Activated CD8-positive, alpha-beta memory T cell treated with anti-CD3 and anti-CD28 coated beads for 4 hours (primary cell): ENCODE measurements at regions not wholly inside any gene's neighbourhood (a gene's known extent, or its start where the extent isn't known, plus 50 kb on each side); places are given as distances from the start of the nearest gene placed in this dataset.

ENCODE experiments used
- DNase-seq, 2 donors: peaks; one replicate each; pipeline ENCODE4 v3.0.0-alpha.2; 2020; ENCODE audit warnings: low read depth in 2 of 2

DNA sequence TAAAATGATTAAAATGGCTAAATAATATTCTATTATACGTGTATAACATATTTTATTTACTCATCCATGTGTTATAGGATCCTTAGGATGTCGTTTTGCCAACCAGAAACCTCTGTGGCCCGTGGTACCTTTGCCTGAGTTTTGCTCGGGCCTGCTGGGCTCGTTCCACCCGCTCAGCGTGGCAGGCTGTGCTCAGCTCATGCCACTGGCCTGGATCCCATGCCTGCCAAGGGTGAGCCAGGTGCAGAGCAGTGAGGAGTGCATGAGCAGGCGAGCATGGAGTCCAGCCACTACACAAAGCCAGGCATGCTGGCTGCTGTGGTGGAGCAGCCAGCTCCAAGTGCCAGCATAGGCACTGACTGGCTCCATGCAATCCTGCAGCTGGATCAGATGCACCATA is 417.2 kb downstream of the TTLL7 start:
- no peak for DNase-seq

DNA sequence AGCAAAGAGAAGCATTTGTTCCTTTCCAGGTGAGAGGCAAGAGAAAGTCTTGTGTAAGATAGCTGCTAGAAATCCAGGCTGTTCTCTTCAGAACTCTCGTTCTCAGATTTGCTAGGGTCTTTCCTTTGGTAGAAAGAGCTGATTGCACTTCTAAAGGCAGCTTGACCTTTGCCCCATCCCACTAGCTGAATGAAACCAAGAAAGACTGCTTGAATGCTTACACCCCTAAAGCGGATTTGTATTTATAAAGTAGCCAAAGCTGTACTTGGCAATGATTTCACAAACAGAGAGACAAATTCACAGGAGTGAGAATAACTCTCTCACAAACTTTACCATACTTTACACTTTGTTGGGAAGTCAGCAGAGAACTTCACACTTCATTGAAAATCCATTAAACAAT is 424.1 kb downstream of the TTLL7 start:
- no peak for DNase-seq

DNA sequence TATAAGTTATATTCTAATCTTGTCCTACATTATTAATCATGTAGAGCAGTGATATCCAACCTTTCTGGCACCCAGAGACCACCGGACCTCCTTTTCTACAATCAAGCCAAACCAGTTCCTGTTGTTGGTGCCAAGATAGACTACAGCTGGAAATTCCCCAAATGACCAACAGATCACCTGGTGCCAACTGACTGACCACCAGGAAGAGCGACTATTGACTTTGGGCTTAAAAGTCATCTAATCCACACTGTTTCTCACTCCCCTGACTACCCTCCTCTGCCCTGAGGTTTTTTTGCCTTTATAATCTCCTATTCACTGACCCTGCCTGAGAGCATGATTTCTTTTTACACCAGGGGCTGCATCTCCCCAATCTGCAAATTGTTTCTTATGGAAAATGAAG is 425.2 kb downstream of the TTLL7 start:
- no peak for DNase-seq

DNA sequence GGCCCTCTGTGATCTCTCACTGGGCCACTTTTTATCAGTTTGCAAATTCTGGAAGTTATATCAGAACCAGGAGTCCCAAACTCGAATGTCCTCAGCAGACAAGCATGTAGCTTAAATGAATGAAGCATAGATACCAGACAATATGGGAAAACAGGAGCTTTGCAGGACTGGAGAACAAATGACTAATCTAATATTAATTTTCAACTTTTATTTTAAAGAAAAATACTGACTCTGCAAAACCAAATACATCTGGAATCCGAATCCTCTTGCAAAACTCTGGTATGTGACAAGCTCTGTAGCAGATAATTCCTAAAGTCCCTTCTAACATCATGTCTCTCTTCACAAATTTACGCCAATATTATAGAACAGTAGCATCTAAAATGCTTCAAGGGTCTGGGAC is 427.4 kb downstream of the TTLL7 start:
- DNase-seq: no peak

DNA sequence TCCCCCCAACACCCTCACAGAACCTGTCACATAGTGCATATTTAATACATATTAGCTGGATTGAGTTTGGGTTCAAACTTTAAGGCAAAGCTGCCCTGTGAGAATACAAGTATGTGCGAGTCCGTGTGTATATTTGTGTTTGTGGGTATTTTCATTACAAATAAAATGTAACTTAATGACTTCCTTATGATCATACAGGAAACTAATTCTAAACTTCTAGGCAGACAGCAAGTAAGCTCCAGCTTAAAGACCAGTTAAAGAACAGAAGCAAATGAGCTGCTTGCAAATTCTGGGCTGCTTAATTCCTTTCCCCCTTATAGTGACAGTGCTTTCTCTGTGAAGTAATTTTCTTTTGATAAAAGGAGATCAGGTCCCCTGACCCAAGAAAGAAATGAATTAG is 437.6 kb downstream of the TTLL7 start:
- DNase-seq: no peak

DNA sequence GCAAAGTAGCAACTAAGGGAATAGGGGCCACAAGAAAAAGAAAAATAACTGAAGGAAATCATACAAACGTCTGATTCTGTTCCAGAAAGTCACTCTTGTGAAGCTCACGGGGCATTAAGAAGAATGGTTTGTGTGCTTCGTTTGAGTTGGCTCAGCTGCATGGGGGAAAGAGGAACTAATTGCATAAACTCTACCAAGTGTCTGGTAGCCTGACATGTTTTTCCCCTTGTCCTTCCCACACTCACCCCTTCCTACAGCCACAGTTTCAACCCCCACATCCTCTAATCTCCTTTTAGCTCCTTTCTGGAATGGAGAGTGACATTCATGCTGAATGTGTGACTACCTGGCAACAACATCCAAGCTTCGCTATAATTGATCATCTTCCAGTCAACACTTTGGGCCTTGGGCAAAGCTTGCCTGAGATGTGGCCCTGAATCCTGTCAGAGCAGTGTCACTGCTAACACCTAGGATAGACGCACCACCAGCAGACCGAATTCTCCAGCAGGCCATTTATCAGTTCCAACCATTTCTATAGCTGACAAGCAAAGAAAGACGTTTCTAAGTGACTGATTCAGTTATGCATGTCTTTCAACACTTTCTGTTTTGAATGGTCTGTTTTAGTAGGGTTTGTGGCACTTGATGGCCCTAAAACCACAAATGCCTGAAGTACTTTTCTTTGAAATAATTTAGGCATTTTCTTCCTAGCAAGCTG is 439.6 kb downstream of the TTLL7 start:
- no peak for DNase-seq

DNA sequence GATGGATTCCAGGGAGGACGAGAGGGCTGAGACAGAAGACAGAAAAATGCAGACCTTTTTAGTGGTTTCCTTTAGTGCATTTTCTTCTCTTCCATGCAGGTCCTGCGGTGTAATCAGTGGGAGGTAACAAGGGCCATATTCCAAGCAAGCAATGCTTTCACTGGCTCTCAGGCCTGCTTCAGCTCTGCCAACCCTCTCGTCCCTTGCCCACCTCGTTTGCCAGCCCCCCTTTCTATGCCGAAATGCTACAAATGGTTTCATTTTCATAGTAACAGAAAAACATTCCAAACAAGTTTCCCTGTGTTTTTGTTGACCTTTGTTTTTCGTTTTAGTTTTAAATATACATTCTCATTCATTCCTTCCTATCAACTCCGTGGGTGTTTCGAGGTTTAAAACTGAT is 443.1 kb downstream of the TTLL7 start:
- DNase-seq: no peak

DNA sequence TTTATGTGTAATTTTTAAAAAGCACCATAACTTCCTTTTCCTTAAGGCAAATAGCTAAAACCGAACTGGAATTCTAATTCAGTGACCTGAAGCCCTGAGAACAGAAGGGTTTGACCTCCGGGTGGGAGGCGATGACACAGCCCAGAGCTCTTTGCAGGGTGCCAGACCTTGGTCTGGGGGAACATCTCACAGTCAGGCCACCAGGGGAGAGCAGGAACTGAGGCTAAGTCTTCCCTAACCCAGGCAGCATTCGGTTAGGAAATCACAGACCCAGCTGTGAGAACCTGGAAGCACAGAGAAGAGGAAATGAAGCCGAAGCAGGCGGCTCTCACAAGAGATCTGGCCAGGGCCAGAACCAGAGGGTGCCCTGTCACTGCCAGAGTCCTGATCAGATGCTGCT is 444.8 kb downstream of the TTLL7 start:
- no peak for DNase-seq

DNA sequence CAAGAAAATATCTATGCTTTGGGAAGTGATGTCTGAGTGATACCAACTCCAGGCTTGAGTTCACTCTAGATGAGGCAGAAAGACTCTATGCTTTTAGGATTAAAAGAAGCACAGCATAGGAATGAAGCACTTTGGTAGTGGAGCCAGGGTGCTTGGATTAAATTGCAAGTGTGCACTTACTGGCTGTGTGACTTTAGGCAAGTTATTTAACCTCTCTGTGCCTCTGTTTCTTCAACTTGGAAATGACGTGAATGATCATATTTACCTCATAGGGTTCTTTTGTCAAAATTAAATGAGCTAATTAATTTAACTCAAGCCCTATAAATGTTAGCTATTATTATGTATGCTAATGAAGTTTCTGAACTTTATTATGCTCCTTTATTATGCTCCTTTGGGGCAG is 446.1 kb downstream of the TTLL7 start:
- DNase-seq: no peak

DNA sequence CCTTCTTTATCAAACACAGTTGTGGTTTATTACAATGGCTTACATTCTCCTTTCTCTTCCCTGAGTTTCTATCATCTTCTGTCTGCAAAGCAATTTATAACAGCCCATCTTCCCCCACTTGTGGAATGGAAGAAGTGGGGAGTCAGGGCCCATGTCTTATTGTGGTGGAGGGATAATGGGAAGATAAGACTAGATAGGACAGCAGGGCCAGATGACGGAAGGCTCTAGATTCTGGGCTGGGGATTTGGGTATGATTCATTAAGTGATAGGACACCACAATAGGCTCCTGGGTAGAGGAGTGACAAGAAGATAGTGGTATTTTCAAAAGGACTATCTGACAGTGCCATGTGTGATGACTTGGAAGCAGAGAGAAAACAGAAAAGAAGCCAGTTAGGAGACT is 450.6 kb downstream of the TTLL7 start:
- no peak for DNase-seq

DNA sequence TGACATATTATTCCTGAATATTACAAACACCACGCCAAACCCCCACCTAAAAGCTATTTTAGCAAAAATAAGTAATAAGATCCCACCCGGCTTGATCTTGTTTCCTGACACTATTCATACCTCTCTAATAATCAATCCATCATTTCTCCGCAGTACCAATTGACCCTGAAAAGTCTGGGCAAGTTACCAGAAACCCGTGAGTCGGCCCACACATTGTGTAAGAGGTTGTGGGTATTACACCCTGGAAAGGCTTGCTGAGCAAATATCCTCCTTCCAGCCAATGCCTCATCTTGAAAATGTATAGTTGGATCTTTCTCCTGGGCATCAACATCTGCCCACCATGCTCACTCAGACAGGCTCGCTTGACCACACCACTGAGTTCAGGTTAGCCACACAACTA is 451.0 kb downstream of the TTLL7 start:
- no peak for DNase-seq

DNA sequence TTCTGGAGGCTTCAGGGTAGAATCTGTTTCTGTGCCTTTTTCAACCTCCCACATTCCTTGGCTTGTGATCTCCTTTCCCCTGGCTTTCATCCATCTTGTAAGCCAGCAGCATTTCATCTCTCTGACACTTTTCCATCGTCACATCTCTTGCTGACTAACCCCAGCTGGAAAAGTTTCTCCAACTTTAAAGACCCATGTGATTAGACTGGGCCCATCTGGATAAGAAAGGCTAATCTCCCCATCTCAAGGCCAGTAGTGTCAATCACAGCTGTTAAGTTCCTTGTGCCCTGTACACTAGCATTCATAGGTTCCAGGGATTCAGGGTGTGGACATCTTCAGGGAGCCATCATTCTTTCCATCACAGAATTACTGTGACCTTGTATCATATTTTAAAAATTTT is 452.1 kb downstream of the TTLL7 start:
- DNase-seq: no peak

DNA sequence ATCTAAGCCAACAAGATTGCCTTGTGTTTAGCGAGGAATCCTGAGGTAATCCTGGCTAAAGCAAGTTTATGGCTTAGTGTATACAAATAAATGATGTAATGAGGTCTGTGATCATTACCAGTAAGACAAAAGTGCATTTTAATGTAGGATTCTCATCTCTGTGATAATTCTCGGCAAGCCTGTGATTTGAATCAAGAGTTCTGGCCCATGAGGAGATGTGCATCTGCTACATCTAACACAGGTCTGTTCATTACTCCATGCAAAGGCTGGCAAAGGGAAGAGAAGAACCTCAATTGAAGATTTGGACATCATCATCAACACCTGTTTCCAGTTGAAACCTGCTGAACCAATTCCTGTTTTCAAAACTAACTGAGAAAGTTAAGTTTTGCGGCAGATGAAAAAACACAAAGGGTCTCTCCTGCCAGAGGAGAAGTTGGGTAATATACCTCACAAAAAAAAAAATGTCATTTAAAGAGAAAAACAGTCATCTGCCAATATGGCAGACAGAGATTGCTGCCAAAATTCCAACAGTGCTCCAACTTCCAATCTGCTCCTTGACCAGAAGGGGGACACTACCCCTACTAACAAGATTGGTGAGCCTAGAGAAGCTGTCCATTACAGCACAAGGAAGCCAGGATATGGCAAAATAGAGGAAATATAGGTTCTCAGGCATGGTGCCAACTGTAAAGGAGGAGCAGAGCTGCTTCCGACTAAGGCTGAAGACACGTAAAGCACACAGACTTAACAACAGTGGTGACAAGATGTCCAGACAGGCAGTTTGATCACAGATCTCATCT is 453.7 kb downstream of the TTLL7 start:
- DNase-seq: no peak

DNA sequence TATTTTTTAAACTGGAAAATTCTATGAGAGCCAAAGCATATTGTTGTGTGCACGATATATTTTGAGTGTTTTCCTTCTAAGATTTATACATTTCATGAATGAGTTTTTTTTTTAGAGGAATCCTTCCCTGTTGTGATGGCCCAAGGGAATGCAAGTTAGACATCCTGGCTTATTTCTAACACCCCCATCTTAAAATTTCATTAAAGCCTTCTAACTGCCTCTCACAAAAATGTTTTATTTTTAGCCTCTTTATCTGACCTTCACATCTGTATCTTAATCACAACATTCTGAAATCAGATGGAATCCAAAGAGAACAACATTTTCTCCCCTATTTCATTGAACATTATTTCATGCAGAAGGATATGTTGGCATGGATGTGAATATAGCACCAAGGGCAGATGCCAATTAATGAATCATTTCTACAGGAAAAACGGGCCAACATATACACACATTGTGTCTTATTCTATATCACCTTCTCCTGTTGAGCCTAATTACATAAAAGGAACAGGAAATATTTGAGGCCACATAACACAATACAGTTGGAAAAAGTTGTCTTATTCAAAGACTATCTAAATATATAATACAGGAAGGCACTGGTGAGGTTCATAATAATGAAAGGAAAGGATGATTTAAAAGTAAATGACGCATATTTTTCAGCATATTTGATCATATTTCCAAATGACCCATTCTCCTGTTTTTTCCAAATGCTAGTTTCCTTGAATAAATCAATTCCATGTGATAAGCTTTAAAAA is 455.5 kb downstream of the TTLL7 start:
- DNase-seq: no peak

DNA sequence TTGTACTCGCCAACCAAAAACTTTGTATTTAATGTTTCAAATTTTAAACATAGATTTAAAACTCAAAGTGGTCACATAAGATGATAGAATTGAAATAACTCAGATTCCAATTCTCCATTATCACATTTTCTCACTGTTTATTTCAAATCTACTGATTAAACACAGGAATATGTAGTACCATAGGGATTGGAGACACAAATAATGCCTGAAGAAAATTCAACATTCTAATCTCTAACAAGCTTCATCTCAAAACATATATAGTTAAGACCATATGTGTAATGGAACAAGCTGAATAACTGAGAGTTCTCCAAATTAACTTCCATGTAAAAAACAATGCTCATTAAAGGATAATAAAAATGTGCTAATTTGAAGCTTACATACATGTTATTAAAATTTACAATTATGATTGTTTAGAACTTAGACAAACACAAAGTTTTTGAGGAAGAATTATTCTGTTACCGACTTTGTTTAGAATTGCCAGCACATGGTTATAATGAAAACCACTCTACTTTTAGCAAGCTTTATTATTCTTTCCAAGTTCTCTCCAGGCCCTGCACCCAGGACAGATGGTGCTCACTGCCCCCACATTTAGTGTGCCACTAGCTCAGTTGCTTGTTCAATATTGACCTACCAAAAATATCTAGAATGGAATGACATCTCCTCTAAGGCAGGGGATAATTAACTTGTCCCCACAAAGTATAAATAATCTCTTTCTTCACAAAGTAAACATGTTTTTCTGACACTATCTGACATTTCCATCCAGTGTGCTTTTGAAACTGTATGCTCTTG is 467.2 kb downstream of the TTLL7 start:
- no peak for DNase-seq

DNA sequence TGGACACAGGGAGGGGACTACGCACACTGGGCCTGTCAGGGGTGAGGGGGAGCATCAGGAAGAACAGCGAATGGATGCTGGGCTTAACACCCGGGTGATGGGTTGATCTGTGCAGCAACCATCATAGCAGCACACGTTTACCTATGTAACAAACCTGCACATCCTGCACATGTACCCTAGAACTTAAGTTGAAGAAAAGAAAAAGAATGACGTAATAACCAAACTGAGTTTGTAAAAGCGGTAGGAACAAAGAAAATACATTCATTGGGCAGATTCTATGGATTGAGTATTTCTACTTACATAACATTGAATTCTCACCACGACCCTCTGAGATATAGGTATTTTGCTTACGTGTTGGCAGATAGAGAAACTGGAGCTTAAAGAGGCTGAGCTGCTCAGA is 468.4 kb downstream of the TTLL7 start:
- no peak for DNase-seq

DNA sequence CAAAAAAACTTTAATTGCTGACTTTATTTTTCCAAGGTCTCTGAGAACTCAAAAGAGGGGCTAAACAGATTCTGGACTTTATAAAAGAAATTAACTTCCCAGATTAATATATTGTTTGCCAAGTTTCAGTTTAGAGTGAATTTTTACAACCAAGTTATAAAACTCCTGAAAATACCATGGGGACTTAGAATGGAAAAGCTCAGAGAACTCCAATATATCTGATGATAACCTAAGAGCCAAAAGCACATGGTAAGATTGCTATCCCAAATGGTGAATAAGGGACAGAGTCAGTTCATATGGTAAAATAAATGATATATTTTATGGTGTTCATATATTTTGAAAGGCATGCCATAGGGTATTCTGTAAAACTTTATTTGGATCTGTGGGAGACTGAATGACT is 470.9 kb downstream of the TTLL7 start:
- no peak for DNase-seq

DNA sequence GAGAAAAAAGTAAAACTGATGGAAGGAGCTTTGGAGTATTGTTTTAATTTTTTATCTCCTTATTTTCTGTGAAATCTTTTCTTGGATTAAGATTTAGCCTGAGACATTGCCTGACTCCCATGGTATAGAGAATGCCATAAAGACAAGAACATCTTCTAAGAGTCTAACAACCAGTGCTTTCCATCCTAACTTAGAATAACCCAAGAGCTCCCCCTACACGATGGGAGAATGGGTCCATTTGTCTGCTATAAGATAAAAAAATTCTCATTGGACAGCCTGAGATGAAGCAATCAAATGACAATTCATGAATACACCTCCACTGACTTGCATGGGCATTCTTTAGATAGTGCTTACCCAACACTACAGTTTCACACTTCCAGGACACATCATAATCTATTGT is 478.1 kb downstream of the TTLL7 start:
- no peak for DNase-seq

DNA sequence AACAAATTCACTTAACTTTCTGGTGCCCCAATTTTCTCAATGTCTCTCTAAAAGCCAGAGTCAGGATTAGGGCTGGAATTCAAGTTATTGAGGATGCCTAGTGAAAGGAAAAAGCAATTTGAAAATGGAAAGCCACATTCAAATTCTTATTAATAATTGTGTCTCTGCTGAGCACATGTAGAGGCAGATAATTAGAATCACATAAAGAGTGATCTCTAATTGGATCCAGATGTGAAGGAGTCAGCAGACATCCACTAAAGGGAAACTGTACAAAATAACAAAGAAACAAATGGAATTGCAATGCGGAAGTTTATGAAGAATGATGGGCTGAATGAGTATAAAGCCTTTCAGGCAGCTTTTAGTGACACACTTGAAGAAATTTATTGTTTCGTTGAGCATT is 482.6 kb downstream of the TTLL7 start:
- no peak for DNase-seq

DNA sequence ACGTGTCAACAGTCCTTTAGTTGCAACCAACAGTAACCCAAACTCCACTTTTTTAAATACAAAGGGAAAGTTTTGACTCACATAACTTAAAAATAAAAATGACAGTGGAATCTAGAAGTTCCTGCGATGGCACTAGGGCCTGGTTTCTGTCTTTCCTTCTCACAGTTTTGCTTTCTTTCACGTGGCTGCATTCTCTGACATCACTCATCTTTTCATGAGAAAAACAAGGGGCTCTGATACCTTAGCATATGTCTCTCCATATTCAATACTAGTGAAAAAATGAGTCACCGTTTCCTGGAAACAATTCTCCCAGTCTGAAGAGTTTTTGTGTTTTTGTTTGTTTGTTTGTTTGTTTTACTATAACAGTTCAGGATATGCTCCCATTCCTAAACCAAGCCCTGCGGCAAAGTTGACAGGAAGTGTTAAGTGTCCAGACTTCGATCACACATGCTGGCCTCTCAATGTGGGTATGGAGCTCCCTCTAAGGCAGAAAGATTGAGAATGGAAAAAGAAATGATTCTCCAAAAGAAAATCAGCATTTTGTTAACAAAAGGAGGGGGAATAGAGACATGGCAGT is 483.3 kb downstream of the TTLL7 start:
- DNase-seq: no peak

DNA sequence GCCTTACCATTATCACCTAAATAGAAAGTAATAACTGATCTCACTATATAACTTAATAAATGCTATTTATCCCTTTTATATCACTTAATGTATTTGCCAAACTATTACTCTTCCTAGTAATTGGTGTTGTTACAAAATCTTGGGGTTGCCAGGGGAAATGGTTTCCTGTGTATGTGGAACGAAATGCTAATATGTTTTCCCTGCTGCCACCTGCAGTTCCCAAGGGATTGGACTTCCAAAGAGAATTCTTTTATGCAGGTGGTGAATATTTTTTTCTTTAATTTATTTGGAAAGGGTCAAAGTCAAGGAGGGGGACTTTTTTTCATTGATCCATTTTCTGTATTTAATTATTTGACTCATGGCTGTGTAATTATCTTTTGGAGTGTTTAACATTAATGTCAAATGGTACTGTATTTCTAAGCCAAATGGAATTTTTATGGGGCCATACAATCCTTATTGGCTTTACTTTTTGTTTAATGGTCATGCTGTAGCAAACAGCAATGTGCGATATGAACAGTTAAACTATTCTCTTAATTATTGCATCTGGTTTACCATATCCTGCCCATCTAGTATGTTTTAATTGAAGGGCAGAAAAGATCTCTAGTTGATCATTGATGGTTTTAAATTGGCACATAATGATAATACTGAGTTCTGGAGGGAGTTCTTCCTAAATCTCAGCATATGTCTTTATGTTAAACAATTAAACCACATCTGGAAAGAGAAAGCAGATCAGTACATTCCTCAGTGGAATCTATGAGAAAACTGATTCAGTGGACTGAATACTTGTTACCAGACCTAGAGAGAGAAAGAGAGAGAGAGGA is 486.3 kb downstream of the TTLL7 start:
- no peak for DNase-seq
